ENCODE measurements at regions not wholly inside any gene's neighbourhood (a gene's known extent, or its start where the extent isn't known, plus 50 kb on each side); places are given as distances from the start of the nearest gene placed in this dataset.

- TF ChIP-seq POLR2A (IDR thresholded peaks at IDR 0.05; ENCODE audit: low read depth, low read length), result no peak
- TF ChIP-seq POLR2AphosphoS5 (IDR thresholded peaks at IDR 0.05; ENCODE audit: low read depth, low read length), result no peak
- TF ChIP-seq TAF1 (IDR thresholded peaks at IDR 0.05; ENCODE audit: borderline replicate concordance, low read depth, low read length), result no peak
These were observed 465.5 kb upstream of the FSHR start for GRCh38 chr2:49619804-49620203.

All from GM12892 (cell line).